ENCODE measurements at regions not wholly inside any gene's neighbourhood (a gene's known extent, or its start where the extent isn't known, plus 50 kb on each side); places are given as distances from the start of the nearest gene placed in this dataset.

DNA sequence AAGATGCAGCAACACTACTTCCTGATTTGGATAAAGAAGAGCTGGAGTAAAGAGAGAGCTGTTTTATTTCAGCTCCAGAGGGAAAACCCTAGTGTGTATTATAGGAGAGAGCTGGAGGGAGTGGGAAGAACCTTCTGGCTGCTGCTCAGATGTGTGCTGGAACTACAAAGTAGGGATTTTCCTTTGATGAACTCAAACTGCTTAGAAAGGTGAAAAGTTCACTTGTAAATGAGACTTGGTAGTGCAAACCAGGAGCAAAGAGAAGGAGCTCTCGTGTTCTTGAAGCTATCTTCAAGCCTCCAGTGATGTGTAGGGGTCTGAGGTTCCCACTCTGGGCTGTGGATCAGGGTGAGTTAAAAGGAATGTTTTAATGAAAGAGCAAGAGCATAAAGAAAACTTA, 110.4 kb downstream of the EDEM1 start:
- Mint-ChIP-seq H3K4me3 (no peak overlapping the region), H3K36me3 (no peaks in the 10 kb centered on the region), H3K27ac (no peak overlapping the region), H3K27me3 (peaks cover 5% of the 10 kb centered on the region), H3K4me1 (no peaks in the 10 kb centered on the region), H3K9me3 (peaks cover 0 to 5% (median 0%) of the 10 kb centered on the region in 7 donors)
- Histone ChIP-seq H3K4me3 (ENCODE audit: low read depth, low read length) (no peak overlapping the region), H3K27me3 (ENCODE audit: control insufficient read depth, insufficient read depth, low read length) (no peaks in the 10 kb centered on the region), H3K4me1 (ENCODE audit: control insufficient read depth, insufficient read depth, low read length, poor library complexity, severe bottlenecking) (no peaks in the 10 kb centered on the region), H3K36me3 (ENCODE audit: control insufficient read depth, insufficient read depth, low read length) (no peaks in the 10 kb centered on the region), H3K27ac (ENCODE audit: insufficient read depth, low read length, poor library complexity, severe bottlenecking) (no peak overlapping the region), H3K9me3 (ENCODE audit: control insufficient read depth in 2 of 2, low read length in 2 of 2) (no peaks in the 10 kb centered on the region)
- no peak for ATAC-seq (ENCODE audit: low read depth in 2 of 2)
- DNase-seq: no peak

- peaks cover 0 to 5% (median 0%) of the 10 kb centered on the region in 7 donors for H3K9me3 Mint-ChIP-seq
- Histone ChIP-seq H3K9me3 (ENCODE audit: control insufficient read depth in 2 of 2, low read length in 2 of 2) (no peaks in the 10 kb centered on the region), H3K27ac (ENCODE audit: insufficient read depth, low read length, poor library complexity, severe bottlenecking) (no peak overlapping the region), H3K4me1 (ENCODE audit: control insufficient read depth, insufficient read depth, low read length, poor library complexity, severe bottlenecking) (no peaks in the 10 kb centered on the region), H3K4me3 (ENCODE audit: low read depth, low read length) (no peak overlapping the region), H3K27me3 (ENCODE audit: control insufficient read depth, insufficient read depth, low read length) (no peaks in the 10 kb centered on the region), H3K36me3 (ENCODE audit: control insufficient read depth, insufficient read depth, low read length) (no peaks in the 10 kb centered on the region)
- H3K4me3 Mint-ChIP-seq: no peak overlapping the region
- ATAC-seq (ENCODE audit: low read depth in 2 of 2) (no peak), DNase-seq (no peak)
- H3K27me3 Mint-ChIP-seq: peaks cover 5% of the 10 kb centered on the region
- H3K27ac Mint-ChIP-seq: no peak overlapping the region
- H3K36me3 Mint-ChIP-seq: no peaks in the 10 kb centered on the region
- no peaks in the 10 kb centered on the region for H3K4me1 Mint-ChIP-seq
Observed at GRCh38 chr3:5298453-5298852, 110.9 kb downstream of the EDEM1 start.

GRCh38 chr3:5299161-5299560, 111.7 kb downstream of the EDEM1 start:
- no peaks in the 10 kb centered on the region for H3K4me1 Mint-ChIP-seq
- H3K36me3 Mint-ChIP-seq: no peaks in the 10 kb centered on the region
- Histone ChIP-seq H3K27ac (ENCODE audit: insufficient read depth, low read length, poor library complexity, severe bottlenecking) (no peak overlapping the region), H3K36me3 (ENCODE audit: control insufficient read depth, insufficient read depth, low read length) (no peaks in the 10 kb centered on the region), H3K4me3 (ENCODE audit: low read depth, low read length) (no peak overlapping the region), H3K27me3 (ENCODE audit: control insufficient read depth, insufficient read depth, low read length) (no peaks in the 10 kb centered on the region), H3K4me1 (ENCODE audit: control insufficient read depth, insufficient read depth, low read length, poor library complexity, severe bottlenecking) (no peaks in the 10 kb centered on the region), H3K9me3 (ENCODE audit: control insufficient read depth in 2 of 2, low read length in 2 of 2) (no peaks in the 10 kb centered on the region)
- H3K27ac Mint-ChIP-seq: no peak overlapping the region
- peaks cover 5% of the 10 kb centered on the region for H3K27me3 Mint-ChIP-seq
- no peak for DNase-seq
- no peak for ATAC-seq (ENCODE audit: low read depth in 2 of 2)
- H3K4me3 Mint-ChIP-seq: no peak overlapping the region
- H3K9me3 Mint-ChIP-seq: peaks cover 0 to 5% (median 0%) of the 10 kb centered on the region in 7 donors

GRCh38 chr3:5300638-5301037, 113.1 kb downstream of the EDEM1 start:
- H3K4me1 ChIP-seq (ENCODE audit: control insufficient read depth, insufficient read depth, low read length, poor library complexity, severe bottlenecking): no peaks in the 10 kb centered on the region
- H3K27ac ChIP-seq (ENCODE audit: insufficient read depth, low read length, poor library complexity, severe bottlenecking): no peak overlapping the region
- H3K27me3 ChIP-seq (ENCODE audit: control insufficient read depth, insufficient read depth, low read length): no peaks in the 10 kb centered on the region
- DNase-seq: no peak
- ATAC-seq (ENCODE audit: low read depth in 2 of 2): no peak
- Mint-ChIP-seq H3K4me3 (no peak overlapping the region), H3K27me3 (peaks cover 5% of the 10 kb centered on the region), H3K9me3 (peaks cover 0 to 2% (median 0%) of the 10 kb centered on the region in 7 donors), H3K36me3 (no peaks in the 10 kb centered on the region), H3K4me1 (no peaks in the 10 kb centered on the region), H3K27ac (no peak overlapping the region)
- no peaks in the 10 kb centered on the region for H3K36me3 ChIP-seq (ENCODE audit: control insufficient read depth, insufficient read depth, low read length)
- no peaks in the 10 kb centered on the region for H3K9me3 ChIP-seq (ENCODE audit: control insufficient read depth in 2 of 2, low read length in 2 of 2)
- H3K4me3 ChIP-seq (ENCODE audit: low read depth, low read length): no peak overlapping the region

DNA sequence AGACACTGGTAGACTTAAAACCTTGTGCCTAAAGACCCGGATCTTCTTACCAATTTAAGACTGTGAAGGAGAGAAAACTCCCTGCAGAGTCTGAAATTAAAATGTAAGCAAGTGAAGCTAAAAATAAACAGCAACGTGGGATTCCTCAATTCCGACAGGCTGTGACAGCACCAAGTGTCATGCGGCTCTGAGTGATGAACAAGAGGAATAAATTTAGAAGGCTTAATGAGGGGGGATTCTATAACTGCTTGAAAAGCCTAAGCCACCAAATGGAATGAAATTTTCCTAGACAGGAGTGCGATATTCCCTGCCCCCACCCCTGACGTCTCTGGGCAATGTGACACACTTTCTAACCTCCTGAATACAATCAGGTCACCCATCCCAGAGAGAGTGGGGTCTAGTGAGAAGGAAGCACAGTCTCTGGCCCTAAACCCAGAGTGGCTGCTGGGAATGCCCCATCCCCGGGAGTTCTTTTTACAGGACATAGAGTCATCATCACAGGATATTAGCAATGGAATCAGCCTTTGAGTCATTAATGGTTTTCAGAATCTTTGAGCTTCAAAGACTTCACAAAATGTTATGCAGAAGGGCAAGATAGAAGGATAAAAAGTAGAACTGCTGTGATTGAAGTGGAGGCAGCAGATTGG, 114.3 kb downstream of the EDEM1 start:
- H3K9me3 Mint-ChIP-seq: peaks cover 0 to 1% (median 0%) of the 10 kb centered on the region in 7 donors
- H3K27ac ChIP-seq (ENCODE audit: insufficient read depth, low read length, poor library complexity, severe bottlenecking): no peak overlapping the region
- H3K27ac Mint-ChIP-seq: no peak overlapping the region
- no peak overlapping the region for H3K4me3 Mint-ChIP-seq
- H3K9me3 ChIP-seq (ENCODE audit: control insufficient read depth in 2 of 2, low read length in 2 of 2): no peaks in the 10 kb centered on the region
- ATAC-seq (ENCODE audit: low read depth in 2 of 2): no peak
- no peaks in the 10 kb centered on the region for H3K4me1 ChIP-seq (ENCODE audit: control insufficient read depth, insufficient read depth, low read length, poor library complexity, severe bottlenecking)
- no peak overlapping the region for H3K4me3 ChIP-seq (ENCODE audit: low read depth, low read length)
- H3K36me3 ChIP-seq (ENCODE audit: control insufficient read depth, insufficient read depth, low read length): no peaks in the 10 kb centered on the region
- H3K27me3 ChIP-seq (ENCODE audit: control insufficient read depth, insufficient read depth, low read length): no peaks in the 10 kb centered on the region
- H3K27me3 Mint-ChIP-seq: peaks cover 5% of the 10 kb centered on the region
- DNase-seq: no peak
- H3K4me1 Mint-ChIP-seq: no peaks in the 10 kb centered on the region
- no peaks in the 10 kb centered on the region for H3K36me3 Mint-ChIP-seq

GRCh38 chr3:5302661-5303060, 115.2 kb downstream of the EDEM1 start:
- H3K9me3 ChIP-seq (ENCODE audit: control insufficient read depth in 2 of 2, low read length in 2 of 2): no peaks in the 10 kb centered on the region
- Mint-ChIP-seq H3K27ac (no peak overlapping the region), H3K27me3 (peaks cover 5% of the 10 kb centered on the region), H3K4me1 (no peaks in the 10 kb centered on the region), H3K9me3 (peaks cover 0 to 1% (median 0%) of the 10 kb centered on the region in 7 donors), H3K36me3 (no peaks in the 10 kb centered on the region), H3K4me3 (no peak overlapping the region)
- H3K4me3 ChIP-seq (ENCODE audit: low read depth, low read length): no peak overlapping the region
- H3K27me3 ChIP-seq (ENCODE audit: control insufficient read depth, insufficient read depth, low read length): no peaks in the 10 kb centered on the region
- H3K36me3 ChIP-seq (ENCODE audit: control insufficient read depth, insufficient read depth, low read length): no peaks in the 10 kb centered on the region
- ATAC-seq (ENCODE audit: low read depth in 2 of 2): no peak
- H3K27ac ChIP-seq (ENCODE audit: insufficient read depth, low read length, poor library complexity, severe bottlenecking): no peak overlapping the region
- no peaks in the 10 kb centered on the region for H3K4me1 ChIP-seq (ENCODE audit: control insufficient read depth, insufficient read depth, low read length, poor library complexity, severe bottlenecking)
- no peak for DNase-seq

- Mint-ChIP-seq H3K4me3 (no peak overlapping the region), H3K9me3 (peaks cover 0 to 1% (median 0%) of the 10 kb centered on the region in 7 donors), H3K27me3 (peaks cover 8% of the 10 kb centered on the region), H3K36me3 (no peaks in the 10 kb centered on the region), H3K27ac (no peak overlapping the region), H3K4me1 (no peaks in the 10 kb centered on the region)
- no peaks in the 10 kb centered on the region for H3K36me3 ChIP-seq (ENCODE audit: control insufficient read depth, insufficient read depth, low read length)
- ATAC-seq (ENCODE audit: low read depth in 2 of 2) (no peak), DNase-seq (no peak)
- no peaks in the 10 kb centered on the region for H3K4me1 ChIP-seq (ENCODE audit: control insufficient read depth, insufficient read depth, low read length, poor library complexity, severe bottlenecking)
- H3K9me3 ChIP-seq (ENCODE audit: control insufficient read depth in 2 of 2, low read length in 2 of 2): no peaks in the 10 kb centered on the region
- H3K27ac ChIP-seq (ENCODE audit: insufficient read depth, low read length, poor library complexity, severe bottlenecking): no peak overlapping the region
- no peaks in the 10 kb centered on the region for H3K27me3 ChIP-seq (ENCODE audit: control insufficient read depth, insufficient read depth, low read length)
- H3K4me3 ChIP-seq (ENCODE audit: low read depth, low read length): no peak overlapping the region
Observed at GRCh38 chr3:5304188-5304587, 116.7 kb downstream of the EDEM1 start.

Measured in CD4-positive, CD25-positive, alpha-beta regulatory T cell (primary cell).